ENCODE measurements at regions not wholly inside any gene's neighbourhood (a gene's known extent, or its start where the extent isn't known, plus 50 kb on each side); places are given as distances from the start of the nearest gene placed in this dataset.

- no peak for TF ChIP-seq STAT1 (IDR thresholded peaks at IDR 0.05; ENCODE audit: unreplicated experiment)
- no peak for TF ChIP-seq ZNF114 (CRISPR knock-in tag; IDR thresholded peaks at IDR 0.05)
- TF ChIP-seq REST (IDR thresholded peaks at IDR 0.05; ENCODE audit: unreplicated experiment): no peak
Measured at GRCh38 chr3:59559721-59560435, 510.1 kb upstream of the CFAP20DC start (continued).

GRCh38 chr3:59558906-59559720 lies 509.3 kb upstream of the CFAP20DC start:
- H2AFZ ChIP-seq: no peak overlapping the region
- H3K9me2 ChIP-seq (ENCODE audit: insufficient read depth): 0 out of 2 replicates have a peak, but pooled peaks cover 3% of the 10 kb centered on the region
- H3K27ac ChIP-seq (ENCODE audit: low read depth): no peak overlapping the region
- ATAC-seq: no peak
- no peaks in the 10 kb centered on the region for H3K79me2 ChIP-seq (replicated peaks; ENCODE audit: insufficient read depth)
- H3K36me3 Mint-ChIP-seq (ENCODE audit: low read depth): no peaks in the 10 kb centered on the region; the same call in 2 of the 3 replicates
- H3K36me3 ChIP-seq (ENCODE audit: insufficient read depth): no peaks in the 10 kb centered on the region
- no peaks in the 10 kb centered on the region for H3K9me3 Mint-ChIP-seq
- H3K27ac Mint-ChIP-seq: no peak overlapping the region
- H3K4me2 ChIP-seq: no peak overlapping the region
- DNase-seq (ENCODE audit: low spot score): no peak
- no peaks in the 10 kb centered on the region for H3K4me1 Mint-ChIP-seq
- H3K27me3 ChIP-seq (ENCODE audit: insufficient read depth): no peaks in the 10 kb centered on the region
- TF ChIP-seq ETS1 (IDR thresholded peaks at IDR 0.05) (no peak), EZH2phosphoT487 (IDR thresholded peaks at IDR 0.05; ENCODE audit: unreplicated experiment) (no peak), JUNB (IDR thresholded peaks at IDR 0.05; ENCODE audit: unreplicated experiment) (no peak), REST (IDR thresholded peaks at IDR 0.05; ENCODE audit: unreplicated experiment) (no peak), NANOG (IDR thresholded peaks at IDR 0.05; ENCODE audit: borderline replicate concordance) (no peak), STAT1 (IDR thresholded peaks at IDR 0.05; ENCODE audit: unreplicated experiment) (no peak), POLR2AphosphoS5 (IDR thresholded peaks at IDR 0.05; ENCODE audit: low read depth) (no peak), CTCF (conservative IDR thresholded peaks at IDR 0.05; ENCODE audit: low read depth in 2 of 2) (no peak)
- no peaks in the 10 kb centered on the region for H3K4me1 ChIP-seq (ENCODE audit: insufficient read depth)
- no peak overlapping the region for H3K4me3 ChIP-seq
- H4K20me1 ChIP-seq (replicated peaks; ENCODE audit: insufficient read depth): no peaks in the 10 kb centered on the region
- no peaks in the 10 kb centered on the region for H3K27me3 Mint-ChIP-seq (ENCODE audit: insufficient read depth, low read depth, poor library complexity)
- no peak overlapping the region for H3K4me3 Mint-ChIP-seq
- no peaks in the 10 kb centered on the region for H3F3A ChIP-seq (replicated peaks; ENCODE audit: low read depth)
